ENCODE measurements at regions not wholly inside any gene's neighbourhood (a gene's known extent, or its start where the extent isn't known, plus 50 kb on each side); places are given as distances from the start of the nearest gene placed in this dataset.

DNA sequence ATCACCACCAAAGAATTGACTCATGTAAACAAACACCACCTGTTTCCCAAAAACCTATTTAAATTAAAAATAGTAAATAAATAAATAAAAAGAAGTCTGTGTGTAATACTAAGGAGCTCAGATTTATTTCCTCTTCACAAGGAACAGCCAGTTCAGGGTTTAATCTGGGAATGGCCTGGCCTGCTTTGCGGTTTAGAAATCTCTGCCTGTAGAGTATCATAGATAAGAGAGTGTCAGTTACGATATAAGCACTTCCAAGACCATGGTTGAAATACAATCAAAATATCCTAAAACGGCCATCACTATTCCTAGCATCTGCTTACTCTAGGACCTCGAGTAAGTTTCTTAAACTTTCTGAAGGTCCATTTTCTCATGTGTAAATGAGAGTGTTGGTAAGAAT lies 274.4 kb downstream of the PLPP3 start:
- no peak for DNase-seq

DNA sequence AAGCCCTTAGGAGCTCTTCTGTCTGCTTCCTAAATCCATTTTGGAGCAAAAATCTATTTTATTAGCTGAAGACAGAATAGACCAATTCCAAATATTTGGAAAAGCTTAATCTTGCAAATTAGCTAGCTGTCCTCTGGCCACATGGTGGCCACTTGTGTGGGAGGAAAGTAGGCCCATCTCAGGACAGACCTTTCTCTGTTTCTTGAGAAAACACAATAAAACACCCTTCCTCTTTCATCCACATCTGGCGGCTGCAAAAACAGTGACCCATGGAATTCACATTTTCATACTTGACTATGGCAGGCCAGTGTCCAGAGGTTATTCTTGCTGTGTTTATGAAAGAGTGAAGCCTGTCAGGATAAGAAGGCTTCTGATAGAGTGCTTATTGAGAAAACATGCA lies 275.6 kb downstream of the PLPP3 start:
- DNase-seq = no peak

DNA sequence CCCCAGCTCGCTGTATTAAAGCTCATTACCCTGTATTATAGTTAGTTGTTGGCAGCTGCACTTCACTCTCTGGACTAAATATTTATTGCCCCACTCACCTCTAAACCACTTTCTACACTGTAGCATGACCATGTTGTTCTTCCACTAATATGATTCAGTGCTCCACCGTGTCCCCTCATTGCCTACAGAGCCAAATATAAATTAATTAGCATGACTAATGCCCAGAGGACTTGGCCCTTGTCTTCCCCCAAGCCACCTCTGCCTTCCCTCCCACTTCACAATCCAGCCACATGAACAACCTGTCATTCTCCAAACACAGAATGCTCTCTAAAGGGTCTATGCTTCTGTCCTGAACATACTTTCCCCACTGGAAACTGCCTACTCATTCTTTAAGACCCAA lies 276.5 kb downstream of the PLPP3 start:
- DNase-seq = no peak

DNA sequence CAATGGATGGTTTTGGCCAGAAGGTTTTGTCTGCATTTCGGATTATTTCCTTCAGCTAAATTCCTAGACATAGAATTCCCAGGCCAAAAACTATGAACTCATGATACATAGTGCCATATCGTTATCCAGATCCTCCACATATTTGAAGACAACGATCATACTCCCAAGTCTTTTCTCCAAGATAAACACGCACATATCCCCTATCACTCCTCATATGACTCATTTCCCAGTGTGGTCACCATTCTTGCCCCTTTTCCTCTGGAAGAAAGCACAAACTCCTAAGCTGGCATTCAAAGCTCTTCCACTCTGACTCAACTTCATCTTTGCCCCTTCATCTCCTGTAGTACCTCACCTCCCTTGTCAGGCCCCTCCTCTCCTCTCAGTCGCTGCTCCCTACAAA lies 277.6 kb downstream of the PLPP3 start:
- no peak for DNase-seq

DNA sequence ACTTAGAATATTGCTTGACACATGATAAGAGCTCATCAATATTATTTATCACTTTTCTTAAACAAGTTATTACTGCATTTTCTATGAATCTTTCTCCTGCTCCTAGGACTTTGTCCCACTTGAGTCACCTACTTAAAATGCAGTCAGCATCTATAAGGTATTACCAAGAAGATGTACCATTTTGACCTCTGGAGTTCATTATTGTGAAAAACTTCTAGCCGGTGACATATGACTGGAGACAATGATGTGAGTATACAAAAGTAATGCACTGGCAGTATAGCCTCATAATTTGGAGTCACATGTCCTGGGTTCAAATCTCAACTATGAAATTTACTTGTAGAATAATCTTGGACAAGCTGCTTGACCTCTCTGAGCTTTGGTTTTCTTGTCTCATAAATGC lies 278.5 kb downstream of the PLPP3 start:
- no peak for DNase-seq

DNA sequence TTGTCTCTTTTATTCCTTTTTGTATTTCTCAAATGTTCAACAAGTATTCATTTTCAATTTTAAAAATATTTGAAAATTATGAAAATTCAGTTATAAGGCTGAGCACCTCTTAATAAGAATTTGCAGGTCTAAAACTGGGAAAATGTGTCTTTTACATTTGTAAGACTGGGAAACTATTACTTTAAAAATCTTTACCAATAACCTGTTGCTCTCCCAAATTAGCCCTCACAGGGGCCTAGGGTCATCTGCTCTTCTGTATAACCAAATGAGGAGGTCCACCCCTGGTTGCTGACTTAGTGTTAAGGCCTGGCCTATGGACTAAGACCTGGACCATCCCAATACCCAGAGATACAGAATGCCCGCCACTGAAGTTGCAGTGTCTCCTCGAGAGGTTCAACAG lies 280.5 kb downstream of the PLPP3 start:
- no peak for DNase-seq

DNA sequence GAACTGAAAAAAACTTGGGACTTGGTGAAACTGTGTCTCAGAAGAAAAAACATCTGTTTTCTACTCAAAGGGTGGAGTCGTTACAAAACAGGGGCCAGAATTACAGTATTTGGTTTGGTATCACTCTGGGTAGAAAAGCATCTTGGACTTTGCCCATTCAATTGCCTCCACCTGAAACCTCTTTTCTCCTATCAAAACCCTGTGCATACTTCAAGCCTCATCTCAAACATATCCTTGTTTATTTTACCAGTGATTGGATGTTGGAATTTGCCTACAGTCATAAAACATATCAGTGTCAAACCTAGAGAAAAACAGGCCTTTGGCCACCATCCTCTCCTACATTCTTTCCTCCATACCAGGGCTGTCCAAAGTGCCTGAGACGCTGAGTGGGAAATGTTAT lies 281.5 kb downstream of the PLPP3 start:
- no peak for DNase-seq

DNA sequence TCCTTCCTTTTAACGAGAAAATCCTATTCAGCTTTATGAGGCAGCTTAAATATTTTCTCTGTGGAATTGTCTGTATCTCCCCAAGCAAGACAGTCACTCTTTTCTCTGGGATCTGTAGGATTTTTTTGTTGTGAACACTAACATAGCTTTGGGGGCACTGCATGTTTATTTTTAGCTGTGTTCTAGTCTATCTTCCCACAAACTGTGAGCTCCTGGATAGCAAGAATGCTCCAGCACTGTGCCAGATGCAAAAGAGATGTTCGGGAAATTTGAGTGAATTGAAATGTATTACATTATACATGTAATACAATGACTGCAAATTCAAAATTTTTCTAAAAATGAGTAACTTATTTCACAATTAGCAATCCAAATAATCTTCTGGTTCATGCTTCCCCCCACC lies 282.2 kb downstream of the PLPP3 start:
- DNase-seq = no peak

DNA sequence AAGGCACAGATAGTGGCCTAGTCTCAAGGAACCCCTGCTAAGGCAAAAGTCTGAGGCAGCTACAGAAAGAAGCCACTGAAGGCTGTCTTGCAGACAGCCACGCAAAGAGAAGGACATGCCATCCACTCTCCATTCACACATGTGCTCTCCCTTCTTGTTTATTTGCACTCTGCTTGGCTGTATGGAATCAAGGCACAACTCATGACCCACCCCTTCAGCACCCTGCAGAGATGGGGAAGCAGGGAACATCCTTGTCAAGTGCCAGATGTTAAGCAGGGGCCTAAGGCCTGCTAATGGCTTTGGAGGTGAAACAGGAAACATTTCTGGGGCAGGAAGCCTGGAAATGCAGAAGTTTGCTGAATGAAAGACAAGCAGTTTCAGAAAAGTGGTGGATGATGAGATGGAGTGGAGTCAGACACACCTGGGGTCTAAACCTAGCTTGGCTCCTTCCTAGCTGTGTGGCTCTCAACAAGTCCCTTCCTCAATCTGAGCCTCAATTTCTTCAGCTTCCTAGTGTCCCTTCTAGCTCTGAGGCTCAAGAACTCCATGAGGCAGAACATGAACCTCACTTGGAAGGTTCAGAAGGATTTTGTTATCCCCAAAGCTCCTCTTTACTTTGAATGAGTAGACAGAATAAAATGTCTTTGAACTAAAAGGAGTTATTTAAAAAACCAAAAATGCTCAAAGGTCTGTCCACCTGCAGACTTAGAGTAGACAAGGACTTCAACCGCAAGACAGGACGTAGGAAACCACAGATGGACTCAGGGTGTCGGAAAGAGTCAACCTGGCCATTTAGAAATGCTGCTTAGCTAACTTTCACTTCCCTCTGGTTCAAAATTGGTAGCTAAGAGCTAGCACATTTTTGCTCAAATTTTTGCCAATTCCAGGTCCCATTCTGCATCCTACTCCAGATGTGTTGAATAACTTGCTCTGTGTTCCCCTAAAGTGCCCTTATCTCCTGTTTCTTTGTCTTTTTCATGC lies 283.1 kb downstream of the PLPP3 start:
- no peak for DNase-seq

DNA sequence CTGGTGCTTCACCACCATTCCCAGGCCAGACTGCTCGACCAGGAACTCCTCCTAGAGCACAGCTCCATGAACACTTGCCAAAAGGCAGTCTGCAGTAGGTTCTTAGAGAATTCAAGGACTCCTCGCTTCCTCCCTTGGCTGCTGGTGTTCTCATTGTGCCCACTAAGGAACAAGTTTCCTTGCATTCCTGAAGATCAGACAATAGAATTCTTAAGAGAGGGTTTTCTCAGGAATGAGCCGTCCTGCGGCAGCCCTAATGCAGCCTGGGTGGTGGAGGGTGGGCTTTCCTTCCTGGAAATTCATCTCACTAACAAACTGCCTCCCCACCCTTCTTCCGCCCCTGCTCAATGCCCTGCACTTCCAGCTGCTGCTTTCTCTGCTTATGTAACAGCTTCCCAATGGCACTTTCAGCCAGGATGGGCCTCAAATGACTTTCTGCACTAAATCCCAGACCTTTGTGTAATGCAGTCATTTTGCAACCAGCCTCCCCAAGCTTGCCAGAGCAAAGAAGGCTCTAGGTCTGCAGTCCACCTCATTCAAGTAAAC lies 287.9 kb downstream of the PLPP3 start:
- DNase-seq = no peak

DNA sequence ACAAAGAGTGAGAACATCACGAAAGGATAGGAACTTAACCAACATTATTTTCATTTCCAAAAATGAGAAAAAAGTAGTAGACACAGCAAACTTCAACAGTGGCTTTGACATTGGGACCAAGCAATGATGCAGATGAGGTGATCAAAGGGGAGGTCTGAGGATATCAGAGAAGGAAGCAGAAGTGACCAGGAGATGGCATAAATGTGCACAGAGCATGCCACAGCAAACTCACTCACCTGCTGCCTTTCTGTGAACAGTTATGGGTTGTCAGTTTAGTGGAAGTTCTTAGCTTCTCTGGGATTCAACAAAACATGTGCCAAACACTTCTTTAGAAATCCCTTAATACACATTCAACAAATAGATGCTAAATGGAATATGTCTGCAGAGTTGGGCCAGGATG lies 290.1 kb downstream of the PLPP3 start:
- no peak for DNase-seq

DNA sequence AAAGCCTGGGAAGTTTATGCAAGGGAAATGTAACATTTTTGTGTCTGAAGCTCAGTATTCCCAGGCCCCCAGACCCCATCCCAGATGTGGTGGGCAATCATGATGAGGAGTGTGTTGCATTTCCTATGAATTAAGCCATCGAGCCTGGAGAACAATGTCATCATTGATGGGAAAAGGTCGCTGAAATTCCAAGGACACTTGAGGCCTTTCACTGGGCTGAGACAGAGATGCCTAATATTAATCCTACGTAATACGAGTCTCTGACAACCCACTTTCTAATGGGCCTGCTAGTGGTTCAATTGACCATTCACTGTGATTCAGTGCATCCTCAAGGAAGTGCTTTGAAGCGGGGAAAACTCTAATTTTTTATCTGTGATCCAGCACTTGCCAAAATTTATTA lies 291.6 kb downstream of the PLPP3 start:
- DNase-seq = no peak

DNA sequence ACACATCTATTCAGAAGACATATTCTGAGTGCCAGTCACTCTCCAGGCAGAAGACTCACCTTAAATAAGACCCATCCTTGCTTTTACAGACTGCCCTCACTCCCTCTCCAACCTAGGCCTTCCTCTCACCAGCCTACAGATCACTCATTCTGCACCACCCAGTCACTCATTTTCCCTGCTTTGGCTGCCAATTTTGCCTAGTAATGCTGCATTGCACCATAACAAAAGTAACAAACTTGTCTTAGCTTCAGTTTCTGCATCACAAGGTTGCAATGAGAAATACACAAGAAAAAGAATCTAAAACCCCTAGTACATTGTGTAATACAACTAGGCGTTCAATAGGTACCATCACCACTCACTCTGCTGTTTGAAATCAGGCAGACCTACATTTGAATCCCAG lies 292.4 kb downstream of the PLPP3 start:
- no peak for DNase-seq

DNA sequence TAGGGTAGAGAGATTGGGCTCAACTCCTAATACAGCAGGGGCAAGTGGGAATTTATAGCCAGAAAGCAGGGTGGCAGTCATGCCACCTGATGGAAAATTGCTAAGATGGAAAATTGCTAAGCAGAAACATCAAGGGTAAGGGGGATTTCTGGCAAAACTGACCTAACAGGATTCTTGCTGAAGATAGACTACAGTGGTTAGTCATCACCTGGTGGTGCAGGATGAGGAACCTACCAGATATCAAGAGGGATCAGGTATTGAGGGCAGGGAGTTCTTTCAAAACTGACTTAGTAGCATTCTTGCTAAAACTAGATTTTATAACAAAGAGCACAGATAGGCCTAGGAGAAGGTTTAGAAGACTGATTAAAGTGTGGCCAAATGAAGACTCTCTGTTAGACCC lies 292.9 kb downstream of the PLPP3 start:
- DNase-seq = no peak

DNA sequence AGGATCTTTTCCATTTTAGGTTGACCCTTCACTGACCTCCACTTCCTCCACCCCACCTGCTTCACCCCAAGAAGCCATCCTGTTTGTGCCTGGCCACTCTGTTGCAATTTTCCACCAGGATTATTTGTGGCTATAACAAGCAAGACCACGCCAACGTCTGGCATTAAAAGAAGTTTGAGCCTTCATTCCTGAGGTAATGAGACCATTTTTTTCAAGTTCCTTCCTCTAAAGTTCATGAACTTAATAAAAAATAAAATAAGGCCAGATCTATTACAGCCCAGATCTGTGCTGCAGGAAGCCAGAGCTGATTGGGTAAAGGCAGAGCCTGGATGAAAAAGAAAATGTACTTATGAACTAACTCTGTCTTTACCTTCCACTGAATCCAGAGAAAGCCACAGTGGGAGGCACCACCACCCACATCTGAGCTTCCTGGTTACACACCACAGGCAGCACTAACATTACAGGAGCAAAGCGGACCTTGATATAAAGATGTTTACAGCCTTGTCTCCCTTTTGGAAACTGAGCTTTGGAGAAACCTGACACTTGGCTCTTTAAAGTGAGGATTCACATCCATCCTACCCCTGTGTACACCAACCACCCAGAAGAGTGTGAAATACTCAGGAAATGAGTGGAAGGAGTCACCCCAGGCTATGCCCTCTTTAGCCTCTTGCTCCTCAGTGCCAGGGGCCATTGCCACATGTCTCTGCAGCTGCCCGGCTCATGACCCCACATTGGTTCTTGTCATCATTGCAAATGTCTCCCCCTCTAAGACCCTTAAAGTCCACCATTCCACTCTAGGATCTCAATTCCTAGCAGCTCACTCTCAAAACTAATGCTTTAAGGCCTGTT lies 293.6 kb downstream of the PLPP3 start:
- no peak for DNase-seq

DNA sequence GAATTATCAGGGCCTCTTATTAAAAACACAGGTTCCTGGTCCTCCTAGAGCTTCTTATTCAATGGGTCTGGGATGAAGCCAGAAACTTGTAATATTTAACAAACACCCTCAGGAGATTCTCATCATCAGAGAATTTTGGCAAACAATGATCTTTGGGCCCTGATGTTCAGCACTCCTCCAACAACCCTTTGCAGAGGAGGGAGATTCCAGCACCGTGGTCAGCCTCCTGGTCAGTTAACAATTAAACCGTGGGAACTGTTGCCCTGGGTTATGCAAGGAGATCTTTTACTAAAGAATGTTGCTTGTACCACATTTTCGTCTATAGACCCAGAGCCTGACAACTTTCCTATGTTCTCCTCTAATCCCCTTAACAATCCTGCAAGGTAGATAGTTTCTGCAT lies 294.4 kb downstream of the PLPP3 start:
- DNase-seq = no peak

DNA sequence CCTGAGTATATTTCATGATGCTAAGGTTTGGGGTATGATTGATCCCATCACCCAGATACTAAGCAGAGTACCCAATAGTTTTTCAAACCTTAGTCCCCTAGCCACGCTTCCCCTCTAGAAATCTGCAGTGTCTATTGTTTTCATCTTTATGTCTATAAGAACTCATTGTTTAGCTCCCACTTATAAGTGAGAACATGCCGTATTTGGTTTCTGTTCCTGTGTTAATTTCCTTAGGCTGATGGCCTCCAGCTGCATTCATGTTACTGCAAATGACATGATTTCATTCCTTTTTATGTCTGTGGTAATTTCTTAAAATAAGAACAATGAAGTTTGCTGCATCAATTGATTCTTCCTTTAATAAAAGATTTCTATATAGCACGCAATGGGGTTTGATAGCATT lies 301.3 kb downstream of the PLPP3 start:
- no peak for DNase-seq

DNA sequence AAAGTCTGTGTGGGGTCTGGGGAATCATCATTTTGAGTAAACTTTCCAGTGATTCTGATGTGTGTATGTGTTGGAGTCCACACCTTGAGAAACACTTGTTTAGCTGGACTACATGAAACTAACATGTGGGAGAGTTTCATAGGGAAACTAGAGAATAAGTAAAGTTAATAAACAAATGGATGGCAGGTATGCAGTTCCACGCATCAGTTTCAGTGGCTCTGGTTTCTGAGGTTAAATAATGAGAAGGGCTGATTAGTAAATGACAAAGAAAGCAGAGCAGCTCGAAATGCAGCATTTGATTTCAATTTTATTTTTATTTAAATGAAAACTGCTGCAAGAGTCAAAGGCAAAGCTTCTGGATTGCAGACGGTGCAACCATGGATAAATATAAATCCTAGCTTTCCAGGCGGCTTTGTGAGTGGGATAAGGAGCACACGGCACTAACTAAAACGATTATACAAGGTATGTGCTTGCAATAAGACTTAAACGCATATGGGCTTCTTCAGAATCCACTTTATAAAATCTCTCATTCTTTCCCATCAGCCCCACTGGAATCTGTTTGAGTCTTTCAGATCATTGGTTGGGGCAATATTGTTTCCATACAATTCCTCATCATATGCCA lies 310.7 kb downstream of the PLPP3 start:
- no peak for DNase-seq

DNA sequence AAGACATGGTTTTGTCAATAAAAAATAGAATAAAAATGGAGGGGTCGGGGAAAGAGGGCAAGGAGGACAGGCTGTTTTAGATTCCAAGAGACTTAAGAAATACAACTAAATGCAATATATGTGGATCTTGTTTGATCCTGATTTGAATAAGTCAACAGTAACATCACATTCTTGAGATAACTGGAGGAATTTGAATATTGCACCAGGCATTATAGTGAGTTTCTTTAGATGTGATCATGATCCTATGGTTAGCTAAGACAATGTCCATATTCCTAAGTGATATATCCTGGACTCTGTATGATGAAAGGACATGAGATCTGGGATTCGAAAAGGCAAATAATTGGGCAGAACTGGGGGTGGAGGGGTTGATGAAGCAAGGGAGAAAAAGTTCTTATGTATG lies 311.8 kb downstream of the PLPP3 start:
- no peak for DNase-seq

DNA sequence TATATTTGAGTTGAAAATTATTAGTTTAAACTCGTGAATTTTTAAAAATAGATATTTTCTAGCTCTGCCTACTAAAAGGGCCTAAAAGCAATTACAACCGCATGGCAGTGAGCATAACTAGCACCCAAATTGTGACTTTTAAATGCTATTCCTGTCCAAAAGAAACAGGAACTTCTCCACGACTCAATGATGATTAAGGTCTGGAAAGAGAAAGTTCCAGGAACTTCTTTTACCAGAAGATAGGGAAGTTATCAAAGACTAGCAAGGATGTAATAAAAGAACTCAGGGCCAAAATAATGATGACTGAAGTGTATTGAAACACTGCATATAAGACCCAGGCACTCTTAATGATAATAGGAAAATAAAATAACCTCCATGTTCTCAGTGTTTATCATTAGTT lies 313.0 kb downstream of the PLPP3 start:
- no peak for DNase-seq

DNA sequence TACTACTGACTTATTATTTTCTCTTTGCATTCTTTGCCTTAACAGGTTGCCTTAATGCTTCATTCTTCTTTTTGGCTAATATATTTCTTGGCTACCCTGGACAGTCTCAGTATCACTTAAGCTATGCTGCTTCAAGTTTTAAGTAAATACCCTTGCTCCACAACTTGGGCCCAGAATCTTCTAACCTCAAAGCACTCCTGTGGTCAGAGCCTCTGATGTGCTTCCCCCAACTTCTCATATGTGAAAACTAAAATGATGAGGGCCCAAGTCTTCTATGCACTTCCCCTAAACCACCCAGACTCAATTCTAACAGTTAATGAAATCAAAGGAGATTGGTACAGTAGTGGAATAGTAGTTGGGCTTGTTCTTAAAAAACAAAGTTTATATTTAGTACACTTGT lies 314.1 kb downstream of the PLPP3 start:
- no peak for DNase-seq

DNA sequence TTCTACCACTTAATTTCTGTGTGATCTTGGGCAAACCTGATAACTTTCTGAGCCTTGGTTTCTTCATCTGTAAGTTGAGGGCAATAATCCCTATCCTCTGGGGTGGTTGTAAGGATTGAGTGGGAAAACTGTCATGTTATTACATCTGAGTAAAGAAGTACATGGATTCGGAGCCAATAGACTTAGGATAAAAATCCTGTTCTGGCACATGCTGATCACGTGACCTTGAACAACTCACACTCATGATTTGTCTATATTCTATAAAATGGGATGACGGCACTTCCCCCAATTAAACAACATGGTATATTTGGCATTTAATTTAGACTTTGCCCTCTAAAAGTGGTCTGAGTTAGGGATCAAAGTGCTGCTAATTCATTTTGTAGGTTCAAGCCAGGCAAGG lies 315.5 kb downstream of the PLPP3 start:
- no peak for DNase-seq

DNA sequence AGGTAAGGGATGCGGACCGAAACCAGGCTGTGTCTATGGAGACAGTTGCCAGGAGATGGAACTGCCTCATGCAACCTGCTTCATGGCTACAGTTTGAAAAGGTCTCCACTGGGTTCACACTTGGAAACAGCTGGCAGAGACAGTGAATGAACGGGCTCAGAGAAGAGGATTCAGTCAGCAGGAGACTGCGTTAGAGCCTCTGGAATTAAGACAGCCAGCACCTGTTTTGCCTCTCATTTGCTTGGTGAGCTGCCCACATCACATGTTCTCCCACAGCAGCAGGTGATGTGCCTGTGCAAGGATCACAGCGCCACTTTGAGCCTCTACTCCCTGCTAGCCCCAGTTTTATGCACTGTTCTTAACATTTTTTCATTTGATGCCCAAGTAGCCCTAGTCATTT lies 321.0 kb downstream of the PLPP3 start:
- DNase-seq = no peak
